Stimulated activated CD4-positive, alpha-beta T cell treated with anti-CD3 and anti-CD28 coated beads, Interleukin-2, amount 100 ng/mL, for 24 hours (primary cell): ENCODE measurements at regions not wholly inside any gene's neighbourhood (a gene's known extent, or its start where the extent isn't known, plus 50 kb on each side); places are given as distances from the start of the nearest gene placed in this dataset.
"Not testable (repeated sequence)": the region's sequence is repeated elsewhere in the genome, so short reads cannot be mapped to it uniquely, and the experiment has no call there.

Experiments
- DNase-seq, 2 donors: peaks; one replicate each; pipeline ENCODE4 v3.0.0-alpha.2; 2020

DNA sequence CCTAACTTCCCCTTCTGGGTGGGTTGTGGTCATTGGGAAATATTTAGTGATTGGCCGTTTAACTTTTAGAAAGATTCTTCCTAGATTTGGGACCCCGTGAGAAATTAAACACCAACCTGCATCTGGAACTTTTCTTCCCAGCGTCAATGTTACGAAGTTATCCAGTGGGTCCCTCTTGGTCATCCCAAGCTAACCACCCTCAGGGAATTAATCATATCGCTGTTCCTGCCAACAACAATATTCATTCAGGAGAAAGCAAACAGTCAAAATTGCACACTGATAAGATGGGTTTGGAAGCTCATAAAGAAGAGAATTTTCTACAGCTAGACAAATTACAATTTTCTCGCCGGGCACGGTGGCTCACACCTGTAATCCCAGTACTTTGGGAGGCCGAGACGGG lies 121.2 kb upstream of the STX18 start:
- no peak for DNase-seq

DNA sequence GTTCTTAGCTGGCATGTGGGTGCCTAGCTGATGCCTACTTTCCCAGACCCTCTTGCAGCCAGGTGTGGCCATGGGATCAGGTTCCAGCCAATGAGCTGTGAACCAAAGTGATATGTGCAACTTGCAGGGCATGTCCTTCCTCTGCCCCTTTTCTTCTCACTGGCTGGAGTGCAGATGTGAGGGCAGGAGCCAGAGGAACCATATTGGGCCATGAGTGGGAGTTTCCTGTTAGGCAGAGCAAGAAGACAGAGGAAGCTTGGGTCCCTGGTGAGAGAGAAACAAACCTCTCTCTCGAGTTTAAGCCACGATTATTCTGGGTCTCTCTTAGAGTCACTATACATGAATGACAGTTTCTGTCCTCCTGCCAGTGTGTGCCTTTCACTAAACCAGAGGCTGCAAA lies 120.4 kb upstream of the STX18 start:
- DNase-seq: no peak

DNA sequence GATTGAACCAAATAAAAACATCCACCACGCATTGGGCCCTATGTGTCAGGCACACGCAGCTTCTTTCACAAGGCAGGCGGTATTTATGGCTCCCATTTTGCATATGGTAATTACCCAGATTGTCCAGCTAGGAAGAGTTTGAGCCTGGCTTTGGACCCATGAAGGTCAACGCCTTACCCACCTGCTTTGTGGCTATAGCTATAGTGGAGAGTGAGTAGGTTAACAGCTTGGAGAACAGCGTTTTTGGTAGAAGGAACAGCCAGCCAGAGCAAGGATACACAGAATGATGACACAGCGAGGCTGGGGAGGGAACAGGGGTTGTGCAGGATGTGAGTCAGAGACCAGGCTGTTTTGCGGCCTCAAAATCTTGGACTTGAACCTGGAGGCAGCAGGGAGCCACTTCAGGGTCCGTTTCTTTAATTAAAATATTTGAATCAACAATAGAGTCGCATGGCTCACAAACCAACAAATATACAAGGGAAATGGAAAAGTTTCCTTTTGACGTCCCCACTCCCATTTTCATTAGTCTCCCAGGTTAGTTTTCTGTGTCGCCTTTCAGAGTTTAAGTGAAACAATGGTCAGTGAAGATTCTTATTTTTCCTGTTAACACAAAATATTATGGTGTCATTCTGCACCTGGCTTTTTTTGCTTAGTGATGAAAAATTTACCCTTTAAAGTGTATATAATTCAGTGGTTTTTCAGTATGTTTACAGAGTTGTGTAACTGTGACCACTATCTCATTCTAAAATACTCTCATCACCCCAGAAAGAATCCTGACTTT lies 118.2 kb upstream of the STX18 start:
- no peak for DNase-seq

DNA sequence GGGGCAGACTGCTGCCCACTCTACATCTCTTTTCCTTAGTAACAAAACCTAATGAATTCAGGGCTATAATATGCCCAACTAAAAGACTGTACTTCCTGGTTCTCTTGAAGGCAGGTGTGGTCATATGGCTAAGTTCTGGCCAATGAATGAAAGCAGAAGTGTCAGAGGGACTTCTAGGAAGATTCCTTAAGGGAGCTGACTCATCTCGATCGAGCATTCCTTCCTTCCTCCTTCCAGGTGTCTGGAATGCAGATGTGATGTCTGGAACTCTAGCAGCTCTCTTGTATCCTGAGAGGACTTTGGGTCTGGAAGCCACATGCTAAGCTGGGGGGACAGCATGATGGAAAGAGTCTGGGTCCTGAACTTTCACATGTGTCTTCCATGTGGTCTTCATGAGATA lies 116.2 kb upstream of the STX18 start:
- no peak for DNase-seq

DNA sequence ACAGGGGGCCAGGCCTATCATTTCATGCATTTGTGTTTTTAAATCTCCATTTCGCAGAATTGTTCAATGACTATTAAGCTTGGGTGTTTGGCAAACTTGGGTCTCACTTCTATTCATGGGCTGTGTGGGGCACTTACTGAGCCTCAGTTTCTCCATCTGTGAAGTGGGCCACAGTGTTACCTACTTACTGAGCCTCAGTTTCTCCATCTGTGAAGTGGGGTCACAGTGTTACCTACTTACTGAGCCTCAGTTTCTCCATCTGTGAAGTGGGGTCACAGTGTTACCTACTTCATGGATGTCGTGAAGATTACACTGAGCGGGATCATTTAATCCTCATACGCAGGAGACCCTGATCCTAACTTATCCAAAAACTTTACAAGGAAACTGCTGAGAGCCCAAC lies 115.1 kb upstream of the STX18 start:
- DNase-seq: no peak

DNA sequence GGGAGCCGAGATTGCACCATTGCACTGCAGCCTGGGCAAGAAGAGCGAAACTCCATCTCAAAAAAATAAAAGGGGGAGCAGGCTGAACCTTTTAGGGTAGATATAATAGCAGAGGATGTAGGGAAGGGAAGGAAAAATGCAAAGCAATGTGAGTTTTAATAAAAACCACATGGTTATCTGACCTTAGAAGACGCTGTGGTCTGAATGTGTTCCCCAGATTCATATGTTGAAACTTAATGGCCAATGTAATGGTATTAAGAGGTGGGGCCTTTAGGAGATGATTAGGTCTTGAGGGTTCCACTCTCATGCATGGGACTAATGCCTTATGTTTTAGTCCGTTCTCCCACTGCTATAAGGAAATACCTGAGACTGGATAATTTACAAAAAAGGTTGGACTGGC lies 114.1 kb upstream of the STX18 start:
- DNase-seq: no peak

DNA sequence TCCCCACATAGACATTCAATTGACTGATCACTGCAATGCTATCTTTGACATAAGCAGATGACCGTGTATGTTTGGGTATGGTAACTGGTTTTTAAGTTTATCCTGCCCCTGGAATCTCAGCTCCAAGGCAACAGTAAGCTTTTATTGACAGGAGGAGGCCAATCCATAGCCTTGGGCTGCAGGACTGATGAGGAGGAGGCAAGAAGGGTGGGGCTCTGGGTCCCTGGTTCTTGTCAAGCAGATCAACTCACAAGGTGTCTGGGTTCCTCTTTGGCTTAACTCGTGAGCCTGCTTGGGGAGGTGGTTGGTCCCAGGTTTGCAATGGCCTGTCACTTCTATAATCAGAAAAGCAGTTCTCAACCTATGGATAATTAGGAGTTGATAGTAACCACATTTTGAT lies 113.2 kb upstream of the STX18 start:
- no peak for DNase-seq

DNA sequence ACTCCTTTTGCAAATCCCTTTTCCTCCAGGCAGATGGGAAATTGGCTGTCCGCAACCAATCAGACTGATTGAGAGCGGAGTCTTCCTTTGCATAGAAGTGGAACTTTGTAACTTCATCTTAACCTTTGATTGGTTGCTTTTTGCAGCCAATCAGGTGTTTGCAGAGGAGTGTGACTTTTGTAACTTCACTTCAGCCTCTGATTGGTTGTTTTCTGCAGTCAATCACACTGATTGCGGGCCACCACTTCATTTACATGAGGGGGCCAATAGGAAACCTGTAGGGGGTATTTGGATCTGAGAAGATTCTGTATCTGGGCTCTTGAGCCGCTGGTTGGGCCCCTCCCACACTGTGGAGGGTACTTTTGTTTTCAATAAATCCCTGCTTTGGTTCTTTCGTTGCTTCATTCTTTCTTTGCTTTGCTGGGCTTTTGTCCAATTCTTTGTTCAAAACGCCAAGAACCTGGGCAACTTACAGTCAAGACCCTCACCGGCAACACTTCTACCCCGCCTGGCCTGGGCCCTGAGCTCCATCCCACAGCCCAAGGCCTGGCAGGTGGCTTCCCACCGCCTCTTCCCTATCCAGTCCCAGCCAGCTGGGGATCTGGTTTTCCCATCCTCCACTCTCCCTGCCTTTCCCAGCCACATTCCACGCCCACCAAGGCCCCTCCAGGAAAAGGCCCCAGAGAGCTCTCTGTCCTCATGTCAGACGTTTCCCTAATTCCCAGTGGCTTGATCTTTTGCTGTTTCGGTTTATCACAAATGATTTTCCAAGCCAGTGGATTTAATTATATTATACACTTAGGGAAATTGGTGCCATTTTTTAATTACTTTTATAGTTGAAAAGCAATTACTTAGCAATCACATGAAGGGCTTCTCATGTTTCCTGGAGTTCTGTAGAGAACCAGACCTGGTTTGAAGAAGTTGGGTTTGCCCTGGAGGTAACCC lies 110.2 kb upstream of the STX18 start:
- DNase-seq: no peak

DNA sequence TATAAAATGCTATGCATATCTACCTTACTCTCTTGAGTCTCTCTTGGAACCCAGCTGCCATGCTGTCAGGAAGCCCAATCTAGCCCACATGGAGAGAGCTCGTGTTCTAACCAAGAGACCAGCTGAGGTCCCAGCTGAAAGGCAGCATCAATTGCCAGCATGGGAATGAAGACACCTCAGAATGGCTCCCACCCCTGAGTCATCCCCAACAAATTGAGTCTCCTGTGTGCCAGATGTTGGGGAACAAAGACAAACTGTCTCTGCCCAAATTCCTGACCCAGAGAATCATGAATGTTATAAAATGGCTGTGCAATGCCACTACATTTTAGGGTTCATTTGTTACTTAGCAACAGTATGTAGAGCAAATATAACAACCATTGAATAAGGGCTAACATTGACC lies 105.2 kb upstream of the STX18 start:
- DNase-seq: no peak

DNA sequence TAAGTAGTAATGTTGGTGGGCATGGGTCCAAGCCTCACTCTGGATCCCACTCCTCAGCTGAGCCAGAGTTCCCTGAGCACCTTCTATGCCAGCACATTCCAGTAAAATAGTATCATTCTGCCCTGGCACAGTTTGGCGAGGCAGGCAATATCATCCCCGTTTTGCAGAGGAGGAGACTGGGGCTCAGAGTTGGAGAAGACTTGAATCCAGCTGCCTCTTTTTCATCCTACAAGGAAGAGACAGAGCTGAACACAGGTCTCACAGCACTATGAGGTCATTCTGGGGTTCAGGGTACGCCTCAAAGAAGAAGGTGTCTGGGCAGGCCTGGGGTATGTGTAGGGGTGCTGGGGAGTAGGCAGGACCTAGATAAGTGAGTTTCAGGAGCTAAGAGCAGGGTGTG lies 103.9 kb upstream of the STX18 start:
- no peak for DNase-seq

DNA sequence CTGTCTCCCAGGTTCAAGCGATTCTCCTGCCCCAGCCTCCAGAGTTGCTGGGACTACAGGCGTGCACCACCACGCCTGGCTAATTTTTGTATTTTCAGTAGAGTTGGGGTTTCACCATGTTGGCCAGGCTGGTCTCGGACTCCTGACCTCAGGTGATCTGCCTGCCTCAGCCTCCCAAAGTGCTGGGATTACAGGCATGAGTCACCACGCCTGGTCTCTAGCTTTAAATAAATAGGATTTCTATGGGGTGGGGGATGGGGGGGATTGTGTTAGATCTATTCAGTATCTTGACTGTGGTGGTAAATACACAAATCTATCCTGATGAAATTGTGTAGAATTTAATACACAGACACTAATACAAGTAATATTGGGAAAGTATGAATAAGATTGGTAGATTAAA lies 102.4 kb upstream of the STX18 start:
- DNase-seq: not testable (repeated sequence)

DNA sequence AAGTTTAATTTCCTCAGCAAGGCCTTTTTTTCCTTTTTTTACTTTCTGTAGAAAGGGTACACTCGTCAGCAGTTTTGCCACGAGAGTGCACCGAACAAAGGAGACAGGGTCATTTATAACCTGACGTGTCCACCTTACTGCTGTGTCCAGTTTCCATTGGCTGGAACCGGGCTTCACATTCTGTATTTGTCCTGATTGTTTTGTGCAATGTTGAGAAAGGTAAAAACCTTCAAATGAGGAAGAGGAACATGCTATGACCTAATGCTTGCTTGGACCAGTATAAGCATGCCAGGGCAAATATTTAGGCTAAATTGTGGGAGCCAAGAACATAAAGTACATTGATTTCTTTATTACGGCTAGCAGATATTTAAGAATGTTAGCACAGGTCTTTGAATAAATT lies 101.9 kb upstream of the STX18 start:
- DNase-seq: not testable (repeated sequence)

DNA sequence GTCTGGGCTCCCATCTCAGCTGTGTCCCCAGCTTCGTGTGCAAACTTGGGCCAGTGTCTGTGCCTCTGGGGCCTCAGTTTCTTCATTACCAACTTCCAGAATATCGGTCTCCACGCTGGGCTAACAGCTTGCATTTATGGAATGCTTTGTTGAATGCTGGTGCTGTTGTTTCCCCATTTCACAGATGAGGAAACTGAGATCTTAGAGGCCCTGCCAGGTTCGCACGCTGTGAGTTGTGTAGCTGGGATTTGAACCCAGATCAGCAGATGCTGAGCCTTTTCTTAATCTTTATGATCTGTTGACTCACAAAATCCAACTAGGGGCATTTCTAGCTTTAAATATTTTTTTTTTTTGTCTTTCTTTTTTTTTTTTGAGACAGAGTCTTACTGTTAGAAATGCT lies 101.5 kb upstream of the STX18 start:
- DNase-seq: no peak

DNA sequence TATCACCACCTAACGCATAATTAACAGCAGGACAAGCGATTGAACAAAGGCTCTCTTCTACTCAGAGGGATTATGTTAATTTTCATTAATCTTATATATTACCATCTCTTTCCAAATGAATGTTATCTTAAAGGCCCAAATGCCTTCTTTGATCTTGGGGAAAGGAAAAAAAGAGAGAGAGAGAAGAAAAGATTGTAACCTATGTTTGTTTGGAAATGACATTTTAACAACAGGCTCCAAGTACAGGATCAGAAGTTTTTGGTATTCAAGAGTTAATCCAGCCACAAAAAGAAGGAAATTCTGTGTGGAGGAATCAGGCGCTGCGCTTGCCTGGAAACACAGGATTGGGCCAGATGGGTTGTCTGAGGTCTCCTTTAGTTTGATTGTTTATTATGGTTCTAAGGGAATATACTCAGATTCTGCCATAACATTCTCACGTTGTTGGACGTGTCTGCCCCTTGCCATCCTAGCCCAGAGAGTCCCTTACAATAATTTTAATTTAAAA lies 100.7 kb upstream of the STX18 start:
- no peak for DNase-seq

DNA sequence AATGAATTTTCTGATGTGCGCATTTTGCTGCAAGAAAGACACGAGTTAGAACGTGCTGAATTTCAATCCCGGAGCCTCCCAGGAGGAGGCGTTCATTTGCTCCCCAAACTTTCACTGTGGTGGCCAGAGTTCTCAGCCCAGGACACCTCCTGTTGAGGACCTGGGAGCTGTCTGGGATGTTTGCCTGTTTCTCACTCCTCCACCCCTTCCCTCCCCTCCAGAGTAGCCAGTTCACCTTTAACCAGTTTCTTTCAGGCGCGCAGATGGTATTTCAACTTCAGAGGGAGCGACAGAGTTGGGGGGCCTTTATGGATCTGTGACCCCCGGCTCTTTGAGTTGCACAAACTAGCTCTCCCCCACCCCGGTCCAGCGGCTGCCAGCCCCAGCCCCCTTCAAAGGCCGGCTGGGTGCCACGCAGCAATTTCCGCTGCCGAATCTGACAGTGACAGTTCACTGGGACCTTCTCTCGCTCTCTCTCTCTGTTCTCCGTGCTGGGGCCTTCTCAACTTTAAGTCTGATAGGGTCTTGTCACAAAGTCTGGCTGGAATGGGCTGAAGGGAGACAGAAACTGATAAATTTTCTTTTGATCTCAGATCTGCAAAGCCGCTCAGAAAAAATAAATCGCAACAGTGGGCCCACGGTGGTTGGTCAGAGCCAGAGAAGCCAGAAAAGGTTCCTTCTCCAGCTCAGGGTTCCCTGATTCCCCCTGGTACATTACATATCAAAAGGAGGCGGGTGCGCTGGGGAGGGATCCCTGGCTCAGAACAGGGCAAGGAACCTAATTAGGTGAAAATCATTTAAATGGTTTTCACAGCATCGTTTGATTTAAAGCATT lies 100.0 kb upstream of the STX18 start:
- no peak for DNase-seq

DNA sequence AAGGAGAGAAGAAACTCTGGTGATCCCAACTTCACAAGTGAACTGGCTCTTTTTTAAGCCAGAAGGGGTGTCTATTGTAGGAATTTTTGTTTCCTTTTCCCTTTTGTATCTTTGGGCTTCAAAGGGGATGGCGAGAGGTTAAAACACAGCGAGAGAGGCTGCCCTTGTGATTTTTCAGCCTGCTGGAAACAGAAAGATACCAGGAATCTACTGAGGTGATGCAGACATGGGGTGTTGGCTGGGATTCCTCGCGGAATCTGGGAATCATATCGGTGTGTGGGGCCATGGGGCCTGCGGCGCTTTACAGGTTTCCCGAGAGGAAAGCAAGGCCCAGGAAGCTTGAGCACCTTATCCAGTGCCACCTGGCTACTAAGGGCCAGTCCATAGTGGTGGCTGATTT lies 99.4 kb upstream of the STX18 start:
- DNase-seq: no peak

DNA sequence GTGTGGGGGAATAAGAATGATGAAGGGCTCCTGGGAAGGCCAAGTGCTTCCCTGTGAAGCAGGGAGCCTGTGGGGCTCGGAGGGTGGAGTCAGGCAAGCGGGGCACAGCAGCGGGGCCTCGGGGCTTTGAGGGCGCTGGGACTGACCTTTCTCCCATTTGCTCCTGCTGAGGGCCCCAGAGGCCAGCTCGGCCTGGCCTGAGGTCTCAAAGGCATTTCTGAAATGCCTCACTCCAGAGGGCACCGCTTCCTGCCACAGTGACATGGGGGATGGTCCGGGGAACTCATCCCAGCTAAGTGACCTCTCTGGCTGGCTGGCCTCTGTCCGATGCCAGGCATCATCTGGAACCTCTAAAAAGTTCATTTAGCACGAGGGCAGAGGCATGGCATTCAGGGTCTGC lies 98.8 kb upstream of the STX18 start:
- DNase-seq: no peak

DNA sequence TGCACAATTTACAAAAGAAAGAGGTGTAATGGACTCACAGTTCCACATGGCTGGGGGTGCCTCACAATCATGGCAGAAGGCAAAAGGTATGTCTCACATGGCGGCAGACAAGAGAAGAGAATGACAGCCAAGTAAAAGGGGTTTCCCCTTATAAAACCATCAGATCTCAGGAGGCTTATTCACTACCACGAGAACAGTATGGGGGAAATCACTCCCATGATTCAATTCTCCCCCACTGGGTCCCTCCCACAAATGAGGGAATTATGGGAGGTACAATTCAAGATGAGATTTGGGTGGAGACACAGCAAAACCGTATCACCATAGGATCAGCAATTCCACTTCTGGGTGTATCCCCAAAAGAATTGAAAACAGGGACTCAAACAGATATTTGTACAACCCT lies 97.5 kb upstream of the STX18 start:
- DNase-seq: no peak

DNA sequence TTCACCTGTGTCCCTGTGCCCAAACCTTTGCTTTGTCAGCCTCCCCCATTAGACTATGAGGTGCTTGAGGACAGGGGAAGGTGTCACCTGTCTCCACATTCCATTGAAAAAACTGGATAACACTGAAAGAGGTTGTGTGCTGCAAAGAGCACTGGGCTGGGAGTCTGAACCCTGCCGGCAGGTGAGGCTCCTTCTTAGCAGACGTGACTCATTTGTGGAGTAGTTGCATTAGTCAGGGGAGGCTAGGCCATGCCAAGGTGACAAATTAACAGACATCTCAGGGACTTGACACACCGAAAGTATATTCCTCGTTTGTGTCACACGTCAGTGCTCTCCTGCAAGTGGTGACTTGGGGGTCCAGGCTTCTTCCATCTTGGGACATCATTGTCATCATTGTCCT lies 95.9 kb upstream of the STX18 start:
- DNase-seq: peak in 1 of 2 donors; percentile 6

DNA sequence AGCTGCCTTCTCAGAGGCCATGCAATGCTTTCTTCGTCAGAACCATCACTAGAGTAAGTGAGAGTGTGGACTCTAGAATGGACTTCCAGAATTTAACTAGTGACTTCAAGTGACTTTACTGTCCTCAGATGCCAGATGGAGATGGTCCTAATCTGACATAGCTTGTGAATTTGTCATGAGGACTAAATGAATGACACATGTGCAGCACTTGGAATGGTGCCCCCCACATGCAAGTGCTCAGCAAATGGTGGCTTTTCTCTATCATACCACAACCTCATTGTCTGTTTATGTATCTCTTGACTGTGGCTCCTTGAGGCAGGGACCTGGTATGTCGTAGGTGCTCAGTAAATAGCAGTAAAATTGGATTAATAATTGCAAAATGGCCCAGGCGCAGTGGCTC lies 91.6 kb upstream of the STX18 start:
- no peak for DNase-seq

DNA sequence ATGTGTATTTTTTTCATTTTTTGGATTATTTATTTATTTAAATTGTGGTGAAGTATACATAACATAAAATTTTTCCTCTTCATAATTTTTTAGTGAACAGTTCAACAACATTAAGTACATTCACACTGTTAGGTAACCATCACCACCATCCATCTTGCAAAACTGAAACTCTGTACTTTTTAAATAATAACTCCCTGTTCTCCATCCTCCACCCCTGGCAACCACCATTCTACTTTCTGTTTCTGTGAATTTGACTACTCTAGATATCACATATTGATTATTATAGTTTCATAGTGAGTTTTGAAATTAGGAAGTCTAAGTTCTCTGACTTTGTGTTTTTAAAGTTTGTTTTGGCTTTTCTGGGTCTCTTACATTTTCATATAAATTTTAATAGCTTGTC lies 89.3 kb upstream of the STX18 start:
- DNase-seq: no peak

DNA sequence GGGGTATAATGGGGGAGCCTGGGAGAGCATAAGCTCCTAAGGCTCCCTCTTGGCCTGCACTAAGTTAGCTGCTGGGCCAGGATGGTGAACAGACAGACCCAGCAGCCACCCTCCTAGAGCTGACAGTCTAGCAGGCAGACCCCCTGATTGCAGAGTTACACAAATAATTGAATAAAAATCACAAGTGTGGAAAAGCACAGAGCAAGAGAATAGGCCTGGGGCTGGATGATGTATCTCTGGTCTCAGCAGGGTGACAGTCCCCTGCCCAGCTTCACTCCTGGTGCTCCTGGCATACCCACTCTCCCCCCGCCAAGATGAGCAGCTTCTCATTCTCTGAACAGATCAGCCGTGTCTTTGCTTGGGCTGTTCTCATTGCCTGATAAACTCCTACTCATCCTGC lies 86.1 kb upstream of the STX18 start:
- DNase-seq: no peak

DNA sequence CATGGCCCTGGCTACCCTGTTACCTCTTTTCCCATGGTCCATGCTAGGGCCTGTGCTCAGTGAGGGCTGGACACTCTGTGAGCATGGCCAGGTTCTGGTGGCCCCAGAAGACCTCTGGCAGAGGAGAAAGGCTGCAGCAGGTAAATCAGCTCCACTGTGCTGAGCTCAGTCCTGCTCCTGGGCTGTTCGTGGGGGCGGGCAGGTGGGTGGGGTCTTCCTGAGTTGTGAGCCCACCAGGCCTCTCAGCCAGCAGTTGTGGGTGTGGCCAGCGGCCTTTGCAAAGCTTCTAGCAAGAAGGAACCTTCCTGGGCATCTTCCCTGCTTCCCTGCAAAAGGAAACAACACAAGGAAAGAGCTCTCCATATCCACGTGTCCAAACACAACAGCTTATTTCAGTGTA lies 85.3 kb upstream of the STX18 start:
- DNase-seq: no peak
